ENCODE measurements at regions not wholly inside any gene's neighbourhood (a gene's known extent, or its start where the extent isn't known, plus 50 kb on each side); places are given as distances from the start of the nearest gene placed in this dataset.

DNA sequence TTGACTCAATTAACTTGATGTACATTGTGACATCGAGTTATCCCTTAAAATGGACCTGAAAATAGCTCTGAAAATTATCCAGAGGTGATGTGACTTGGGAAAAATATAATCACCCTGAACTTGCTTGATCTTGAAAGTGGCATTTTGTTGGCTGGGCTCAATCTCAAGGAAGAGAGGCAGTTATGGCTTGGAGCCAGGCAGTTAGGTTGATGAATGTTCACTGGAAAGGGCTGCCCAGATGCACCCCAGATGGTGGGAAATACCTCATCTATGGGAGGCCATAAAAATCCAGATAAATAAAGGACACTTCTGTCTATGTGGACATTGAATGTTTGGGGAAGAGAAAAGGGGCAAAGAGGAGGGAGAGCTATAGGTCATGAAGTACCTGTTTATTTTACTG lies 55.7 kb upstream of the OR5AN1 start:
- no peak for DNase-seq

DNA sequence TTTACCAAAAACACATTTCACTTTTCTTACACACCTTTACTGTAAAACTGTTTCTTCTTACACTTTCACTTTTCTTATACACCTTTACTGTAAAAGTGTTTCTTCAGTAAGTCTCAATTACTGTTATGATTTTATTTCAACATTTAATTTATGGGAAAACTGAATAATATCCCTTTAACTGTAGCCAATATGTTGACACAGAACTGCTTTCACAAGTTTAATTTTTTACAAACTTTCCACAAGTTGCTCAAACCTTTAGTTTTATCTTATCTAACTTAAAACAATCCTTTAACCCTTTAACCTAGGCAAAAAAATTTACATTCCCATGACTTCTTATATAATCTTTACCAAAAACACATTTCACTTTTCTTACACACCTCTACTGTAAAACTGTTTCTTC lies 63.3 kb upstream of the OR5AN1 start:
- no peak for DNase-seq

DNA sequence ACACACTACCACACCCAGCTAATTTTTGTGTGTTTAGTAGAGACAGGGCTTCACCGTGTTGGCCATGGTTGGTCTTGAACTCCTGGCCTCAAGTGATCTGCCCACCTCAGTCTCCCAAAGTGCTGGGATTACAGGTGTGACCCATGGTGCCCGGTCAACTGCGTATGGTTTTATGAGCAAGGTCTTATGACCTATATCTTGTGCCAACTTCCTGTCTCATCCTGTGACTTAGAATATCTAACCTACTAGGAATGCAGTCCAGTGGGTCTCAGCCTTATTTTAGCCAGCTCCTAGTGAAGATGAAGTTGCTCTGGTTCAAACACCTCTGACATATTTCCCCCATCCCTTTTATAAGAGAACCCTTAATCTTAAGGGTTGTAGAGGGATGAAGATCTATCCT lies 66.1 kb upstream of the OR5AN1 start:
- no peak for DNase-seq

DNA sequence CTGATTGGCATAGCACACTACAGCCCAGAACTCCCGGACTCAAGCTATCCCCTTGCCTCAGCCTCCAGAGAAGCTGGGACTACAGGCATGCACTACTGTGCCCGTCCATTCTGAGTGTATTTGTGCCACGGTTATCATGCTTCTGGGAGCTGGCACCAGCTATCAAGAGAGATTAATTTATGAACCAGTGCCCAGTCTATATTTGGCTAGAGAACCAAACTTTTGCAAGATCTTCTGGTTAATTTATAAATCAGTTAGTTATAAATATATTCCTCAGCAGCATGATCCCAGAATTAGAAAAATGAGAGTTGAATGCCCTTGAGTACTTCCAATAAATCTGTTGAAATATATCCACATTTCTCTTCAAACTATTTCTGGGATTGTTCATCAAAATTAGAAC lies 67.5 kb upstream of the OR5AN1 start:
- DNase-seq, result no peak

DNA sequence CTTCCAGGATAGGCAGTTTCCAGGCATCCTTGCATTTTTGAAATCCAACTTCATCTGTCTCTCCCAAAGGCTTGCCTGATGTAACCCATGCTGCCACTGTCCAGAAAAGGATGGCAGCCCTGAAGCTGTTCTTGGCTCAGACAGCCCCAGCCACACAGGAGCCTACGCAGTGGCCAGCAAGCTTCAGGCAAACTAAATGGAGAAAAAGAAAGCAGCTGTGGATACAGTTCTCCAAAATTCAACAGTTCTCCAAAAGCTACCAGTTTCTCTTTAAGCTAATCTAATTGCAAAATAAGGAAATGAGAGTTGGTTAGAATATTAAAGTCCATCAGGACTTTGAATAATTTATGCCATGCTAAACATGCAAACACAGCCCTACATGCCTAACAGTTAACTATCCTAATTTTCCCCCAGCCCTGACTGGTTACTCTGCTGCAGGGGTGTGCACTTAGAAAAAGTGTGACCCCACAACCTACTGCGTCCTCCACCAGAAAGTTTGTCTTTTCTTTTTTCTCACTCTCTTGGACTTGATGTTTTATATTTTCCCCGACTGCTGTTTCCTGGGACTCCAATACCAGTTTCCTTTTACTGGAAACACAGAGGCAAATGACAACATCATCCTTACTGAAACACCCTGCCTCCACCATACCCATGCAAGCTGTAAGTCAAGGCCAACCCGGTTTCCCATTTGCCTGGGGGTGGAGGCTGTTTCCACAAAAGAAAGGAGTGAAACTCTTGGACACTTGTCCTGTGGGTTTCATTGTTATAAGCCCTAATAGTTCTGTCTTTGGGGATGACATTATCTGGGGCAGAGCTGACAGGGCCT lies 69.1 kb upstream of the OR5AN1 start:
- DNase-seq, result no peak

DNA sequence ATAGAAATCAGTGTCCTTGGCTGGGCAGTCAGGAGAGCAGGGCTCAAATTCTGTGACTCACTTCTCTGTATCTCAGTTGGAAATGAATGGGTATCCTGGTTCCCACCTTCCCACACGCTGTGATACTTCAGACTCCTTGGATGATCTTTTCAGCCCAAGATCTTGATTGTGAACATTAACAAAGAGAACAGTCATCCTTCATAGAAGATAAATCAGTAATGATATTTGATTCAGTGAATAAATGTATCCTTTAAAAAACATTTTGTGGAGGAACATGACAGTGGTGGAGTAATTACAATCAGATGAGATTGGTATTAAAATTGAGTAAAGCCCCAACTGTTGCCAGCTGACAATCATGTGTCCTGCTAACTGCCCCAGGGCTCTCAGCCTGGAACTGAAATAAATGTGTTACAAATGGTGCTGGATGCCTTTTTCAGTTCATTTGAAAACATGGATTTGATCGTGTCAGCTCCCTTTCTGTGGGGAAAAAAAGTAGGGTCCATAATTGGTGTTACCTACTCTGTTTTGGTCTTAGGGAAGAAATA lies 72.9 kb upstream of the OR5AN1 start:
- DNase-seq, result no peak

DNA sequence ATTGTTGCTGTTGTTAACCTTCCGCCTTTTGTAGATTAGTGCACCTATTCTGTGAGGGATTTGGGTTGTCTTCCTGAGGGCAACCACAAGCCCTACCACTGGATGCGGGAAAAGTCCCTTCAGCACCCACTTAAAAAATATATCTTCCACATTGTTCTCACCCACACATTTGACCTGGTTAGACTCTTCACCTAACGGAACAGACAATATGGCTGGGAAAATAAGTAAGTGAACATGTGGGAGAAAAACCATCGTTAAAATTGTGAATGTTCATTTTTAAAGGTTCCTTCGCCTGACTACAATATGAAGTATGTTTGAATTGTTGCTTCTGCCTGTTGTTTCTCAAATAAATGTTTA lies 72.0 kb upstream of the MPEG1 start:
- no peak for DNase-seq

DNA sequence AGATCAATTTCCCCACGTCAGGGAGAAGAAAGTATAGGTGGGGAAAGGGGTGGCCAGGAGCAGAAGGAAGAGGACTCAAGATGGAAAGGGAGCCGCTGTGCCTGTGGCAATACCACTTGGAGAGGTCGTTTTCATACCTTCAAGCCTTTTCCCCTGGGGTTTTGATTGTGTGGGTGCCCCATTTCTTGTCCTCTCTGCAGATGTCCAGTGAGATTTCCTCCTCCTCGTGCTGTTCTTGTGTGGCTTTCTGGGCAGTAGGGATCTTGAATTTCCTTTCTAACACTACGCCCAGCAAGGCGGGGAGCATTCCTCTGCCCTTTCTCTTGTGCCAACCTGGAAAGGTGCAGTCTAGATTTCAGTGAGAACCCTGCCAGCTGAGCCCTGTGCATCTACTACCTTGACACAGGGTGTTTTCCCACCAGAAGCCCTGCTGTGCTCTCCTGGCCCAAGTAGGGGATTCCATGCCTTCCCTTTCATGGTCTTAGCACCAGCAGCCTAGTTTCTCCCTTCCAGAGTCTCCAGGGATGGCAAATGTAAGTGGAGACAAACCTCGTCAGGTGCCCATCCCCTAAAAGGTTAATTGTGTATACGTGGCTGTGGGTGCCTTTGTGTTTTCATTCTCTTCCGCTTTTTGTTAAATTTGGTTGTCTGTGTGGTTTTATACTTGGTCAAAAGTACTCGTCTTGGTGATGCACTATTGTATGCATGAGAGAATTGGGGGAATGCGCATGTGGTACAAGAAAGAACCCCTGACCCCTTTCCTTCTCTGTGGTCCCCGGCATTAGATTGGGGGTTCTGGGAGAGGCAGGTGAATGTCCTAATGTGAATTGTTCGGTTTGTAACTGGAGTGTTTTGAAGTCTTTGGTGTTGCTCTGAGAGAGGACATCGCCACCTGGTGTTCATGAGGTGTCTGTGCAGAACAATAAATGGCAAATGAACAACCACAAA lies 71.4 kb upstream of the MPEG1 start:
- peak; percentile 64 for DNase-seq

DNA sequence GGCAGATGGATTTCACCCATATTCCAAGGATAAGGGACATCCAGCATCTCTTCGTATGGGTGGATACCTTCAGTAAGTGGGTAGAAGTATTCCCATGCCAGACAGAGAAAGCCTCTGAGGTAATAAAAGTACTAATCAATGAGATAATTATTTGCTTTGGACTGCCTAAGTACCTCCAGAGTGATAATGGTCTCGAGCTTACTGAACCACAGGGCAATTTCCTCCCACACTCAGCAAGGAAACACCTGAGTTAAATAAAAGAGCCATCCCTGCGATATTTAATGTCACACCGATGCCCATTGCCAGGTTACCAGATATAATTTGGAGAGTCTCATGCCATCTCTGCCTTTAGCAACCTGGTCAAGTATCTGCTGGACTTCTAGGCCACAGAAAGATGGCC lies 70.6 kb upstream of the MPEG1 start:
- no peak for DNase-seq

DNA sequence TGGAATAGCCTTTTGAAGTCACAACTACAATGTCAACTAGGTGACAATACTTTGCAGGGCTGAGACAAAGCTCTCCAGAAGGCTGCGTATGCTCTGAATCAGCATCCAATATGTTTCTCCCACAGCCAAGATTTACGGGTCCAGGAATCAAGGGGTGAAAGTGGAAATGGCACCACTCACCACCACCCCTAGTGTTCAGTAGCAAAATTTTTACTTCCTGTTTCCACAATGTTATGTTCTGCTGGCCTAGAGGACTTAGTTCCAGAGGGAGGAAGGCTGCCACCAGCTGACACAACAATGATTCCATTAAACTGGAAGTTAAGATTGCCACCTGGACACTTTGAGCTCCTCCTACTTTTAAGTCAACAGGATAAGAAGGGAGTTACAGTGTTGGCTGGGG lies 68.5 kb upstream of the MPEG1 start:
- DNase-seq, result no peak

DNA sequence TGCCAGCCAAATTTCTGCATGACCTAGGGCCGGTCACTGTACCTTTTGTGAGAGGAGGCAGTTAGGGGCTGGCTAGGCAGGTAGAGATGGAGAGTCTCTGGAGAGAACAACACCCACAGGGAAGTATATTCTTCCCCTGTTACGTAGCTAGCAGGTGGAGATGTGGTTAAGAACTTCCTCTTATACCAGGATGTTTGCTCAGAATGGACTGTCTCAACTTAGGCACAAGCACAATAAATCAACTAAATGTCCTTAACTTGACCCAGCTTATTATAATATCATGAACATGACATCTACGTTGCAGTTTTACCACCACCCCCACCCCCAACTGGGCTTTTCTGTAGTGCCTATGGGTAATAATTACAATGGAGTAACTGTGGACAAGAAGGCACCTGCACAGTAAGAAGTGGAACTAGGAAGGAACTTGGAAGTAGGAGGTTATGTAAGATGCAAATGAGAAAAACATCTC lies 60.7 kb upstream of the MPEG1 start:
- no peak for DNase-seq

DNA sequence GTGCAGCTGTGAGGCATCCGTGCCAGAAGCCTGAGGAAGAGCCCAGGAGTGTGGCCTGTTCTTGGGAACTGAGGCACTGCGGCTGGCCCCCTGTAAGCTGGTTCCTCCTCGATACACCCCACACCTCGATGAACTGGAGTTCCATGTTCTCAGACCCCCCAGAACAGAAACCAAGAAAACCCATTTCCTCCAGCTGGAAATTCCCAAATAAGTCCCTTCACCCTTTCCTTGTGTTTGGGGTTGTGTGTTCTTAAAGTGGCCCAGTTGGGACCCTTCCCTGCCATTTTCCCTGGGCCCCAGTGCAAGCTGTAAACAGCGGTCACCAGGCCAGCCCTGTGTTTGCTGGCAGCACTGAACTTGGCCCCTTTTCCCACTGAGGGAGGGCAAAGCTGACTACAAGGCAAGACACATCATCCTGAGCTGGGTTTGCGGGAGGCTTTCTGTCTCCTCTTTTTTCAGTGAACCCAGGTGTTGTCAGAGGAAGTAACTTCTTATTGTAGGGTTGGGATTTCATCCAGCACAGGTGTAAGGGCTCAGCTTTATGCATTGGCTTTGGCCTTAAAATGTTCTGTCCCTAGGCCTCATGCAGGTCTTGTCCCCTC lies 60.1 kb upstream of the MPEG1 start:
- DNase-seq, result no peak

DNA sequence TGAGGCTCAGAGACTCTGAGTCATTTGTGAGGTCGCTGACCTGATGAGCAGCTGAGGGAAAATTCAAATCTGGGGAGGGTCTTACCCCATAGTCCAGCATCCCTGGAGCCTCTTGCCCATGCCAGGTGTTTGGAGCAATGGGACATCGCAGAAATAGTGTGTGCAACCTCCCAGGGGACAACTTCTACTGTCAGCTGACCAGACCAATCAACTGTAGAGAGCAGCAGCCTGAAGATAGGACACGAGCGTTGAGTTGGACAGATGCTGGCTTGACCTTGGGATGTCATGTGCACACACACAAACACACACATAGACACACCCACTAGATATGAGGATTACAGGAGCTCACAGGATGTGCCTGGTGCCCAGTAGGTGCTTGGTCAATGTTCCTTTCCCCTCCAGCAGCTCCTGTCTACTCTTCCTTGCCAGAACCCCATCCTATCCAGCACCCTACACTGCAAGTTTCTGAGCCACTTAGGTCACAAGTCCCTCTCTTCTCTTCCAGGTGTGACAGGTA lies 59.1 kb upstream of the MPEG1 start:
- no peak for DNase-seq

DNA sequence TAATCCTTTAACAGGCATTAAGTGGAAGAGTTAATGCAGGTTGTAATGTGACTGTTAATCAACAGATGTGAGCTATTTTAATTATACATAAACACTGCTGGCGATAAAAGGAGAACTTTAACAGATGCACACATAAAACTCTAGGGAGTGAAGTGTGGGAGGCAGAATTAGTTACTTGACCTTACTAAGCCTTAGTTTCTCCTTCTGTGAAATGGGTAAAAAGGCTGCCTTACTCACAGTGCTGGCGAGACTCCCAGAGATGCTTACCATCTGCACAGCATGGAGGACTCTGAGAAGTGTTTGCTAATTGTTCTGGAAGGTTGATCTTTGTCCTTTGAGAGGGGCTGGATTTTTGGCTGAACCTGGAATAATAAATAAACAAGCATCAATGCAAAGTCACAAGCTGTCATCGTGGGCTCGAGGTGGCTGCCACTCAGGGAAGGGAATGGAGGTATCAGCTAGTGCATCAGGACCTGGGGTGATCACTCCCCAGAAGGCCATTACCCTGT lies 58.6 kb upstream of the MPEG1 start:
- no peak for DNase-seq

DNA sequence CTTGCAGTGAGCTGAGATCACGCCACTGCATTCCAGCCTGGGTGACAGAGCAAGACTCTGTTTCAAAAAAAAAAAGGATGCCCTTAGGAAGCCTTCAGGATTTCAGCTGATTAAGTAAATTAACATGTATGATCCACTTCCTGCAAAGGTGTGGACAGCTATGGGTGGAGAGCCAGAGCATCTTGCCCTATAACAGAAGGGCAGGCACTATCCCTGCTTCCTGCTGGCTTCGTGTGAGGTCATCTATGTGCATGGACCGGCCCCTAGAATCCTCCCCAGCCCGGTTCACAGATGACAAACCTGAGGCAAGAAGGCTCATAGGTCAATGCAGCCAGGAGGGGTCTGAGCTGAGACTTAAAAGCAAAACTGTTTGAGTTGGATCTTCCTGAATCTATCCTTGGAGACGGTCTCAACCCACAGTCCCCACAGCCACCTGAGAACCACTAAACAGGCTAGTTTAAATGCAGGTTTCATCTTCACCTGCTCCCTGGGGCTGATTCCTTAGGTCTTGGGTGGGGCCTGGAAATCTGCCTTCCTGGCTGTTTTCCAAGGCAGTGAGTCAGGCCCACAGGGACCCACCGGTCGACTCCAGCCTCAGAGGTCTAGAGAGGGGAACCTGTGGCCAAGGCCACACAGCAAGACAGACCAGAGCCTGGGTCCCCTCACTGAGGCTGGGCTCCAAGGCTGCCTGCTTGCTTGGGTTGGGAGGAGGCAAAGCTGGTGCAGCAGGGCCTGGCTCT lies 55.2 kb upstream of the MPEG1 start:
- DNase-seq, result no peak

DNA sequence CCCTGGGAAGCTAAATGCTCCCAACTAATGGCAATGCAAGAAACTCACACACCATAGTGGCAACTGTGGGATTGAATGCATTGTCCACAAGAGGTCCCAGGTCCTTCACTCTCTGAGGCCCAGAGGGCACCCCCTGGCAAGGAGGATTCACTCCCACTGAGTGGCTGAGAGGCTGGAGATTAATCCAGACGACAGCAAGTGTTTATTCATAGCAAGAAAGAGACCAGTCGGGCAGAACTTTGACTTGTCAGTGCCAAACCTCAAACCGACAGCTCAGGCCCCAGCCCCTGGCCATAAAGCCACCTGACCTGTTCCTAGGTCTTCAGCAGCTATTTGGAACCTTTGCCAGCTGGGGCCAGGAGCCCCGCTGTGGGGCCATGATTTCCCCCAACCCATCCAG lies 54.5 kb upstream of the MPEG1 start:
- DNase-seq, result no peak

DNA sequence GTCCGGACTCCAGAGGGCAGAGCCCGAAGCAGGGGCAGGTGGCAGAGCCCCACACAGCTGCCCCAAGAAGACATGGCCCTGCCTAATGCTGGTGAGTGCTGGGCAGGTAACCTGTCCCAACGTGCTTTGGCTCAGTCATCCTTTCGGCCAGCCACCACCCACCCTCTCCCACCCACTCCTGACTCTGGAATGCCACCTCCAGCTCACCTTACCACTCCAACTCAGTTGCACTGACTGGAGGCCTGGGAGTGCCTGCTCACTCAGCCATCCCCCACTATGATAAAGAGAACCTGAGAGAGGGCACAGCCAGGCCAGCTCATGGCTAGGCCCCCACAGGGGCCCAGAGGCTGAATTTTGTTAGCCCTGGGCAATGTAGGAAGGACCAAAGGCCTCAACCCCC lies 53.8 kb upstream of the MPEG1 start:
- no peak for DNase-seq

DNA sequence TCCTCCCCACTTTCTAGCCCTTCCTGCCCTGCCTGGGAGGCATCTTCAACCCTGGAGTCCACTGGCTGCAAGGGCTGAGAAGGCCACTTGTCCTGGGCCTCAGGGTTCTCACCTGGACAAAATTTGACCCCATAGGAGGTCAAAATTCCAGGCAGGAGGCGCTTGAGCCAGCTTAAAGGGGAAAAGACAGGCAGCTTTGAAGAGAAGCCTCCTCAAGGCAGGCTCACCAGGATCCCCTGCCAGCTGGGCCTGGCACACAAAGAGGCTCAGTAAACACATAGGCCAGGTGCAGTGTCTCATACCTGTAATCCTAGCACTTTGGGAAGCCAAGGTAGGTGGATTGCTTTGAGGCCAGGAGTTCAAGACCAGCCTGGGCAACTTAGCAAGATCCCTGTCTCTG lies 53.0 kb upstream of the MPEG1 start:
- no peak for DNase-seq

DNA sequence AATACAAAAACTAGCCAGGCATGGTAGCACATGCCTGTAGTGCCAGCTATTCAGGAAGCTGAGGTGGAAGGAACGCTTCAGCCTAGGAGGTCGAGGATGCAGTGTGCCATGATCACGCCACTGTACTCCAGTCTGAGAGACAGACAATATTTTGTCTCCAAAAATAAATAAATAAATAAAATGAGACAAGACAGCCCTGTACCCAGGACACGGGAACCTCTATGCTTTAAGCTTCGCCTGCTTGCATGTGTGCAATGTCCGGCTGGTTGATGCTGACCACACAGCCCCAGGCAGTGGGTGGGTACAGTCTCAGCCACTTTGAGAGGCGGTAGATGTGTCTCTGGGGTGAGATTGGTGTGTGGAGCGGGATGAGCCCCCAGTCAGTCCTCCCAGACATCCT lies 52.0 kb upstream of the MPEG1 start:
- DNase-seq, result no peak

DNA sequence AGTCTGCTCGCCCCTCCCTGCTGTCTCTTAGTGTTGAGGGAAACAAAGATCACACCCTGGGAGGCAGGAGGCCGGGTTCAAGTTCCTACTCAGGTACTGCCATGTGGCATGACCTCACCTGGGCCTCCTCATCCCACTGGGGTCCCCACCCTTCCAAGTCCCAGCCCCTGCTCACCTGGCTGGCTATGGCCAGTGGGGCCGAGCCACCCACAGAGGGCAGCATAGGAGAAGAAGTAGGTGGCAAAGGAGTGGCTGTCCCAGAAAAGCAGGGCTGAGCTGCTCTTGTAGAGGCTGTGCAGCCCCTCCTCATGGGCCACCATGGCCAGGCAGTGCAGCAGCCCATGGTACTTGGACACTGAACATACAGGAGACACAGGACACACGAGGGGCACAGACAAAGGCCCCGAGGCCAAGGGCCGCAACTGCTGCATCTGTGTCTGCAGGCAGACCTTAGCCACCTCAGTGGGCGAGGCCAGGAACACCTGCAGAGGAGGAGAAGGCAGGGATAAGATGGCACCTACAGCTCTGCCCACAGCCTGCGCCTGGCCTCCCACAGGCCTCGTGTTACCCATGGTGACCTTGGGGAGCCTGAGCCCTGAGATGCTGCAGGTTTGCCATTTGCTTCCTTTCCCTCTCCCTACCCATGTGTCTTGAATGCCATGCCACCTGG lies 50.6 kb upstream of the MPEG1 start:
- no peak for DNase-seq

Data from activated CD8-positive, alpha-beta memory T cell treated with anti-CD3 and anti-CD28 coated beads for 24 hours (primary cell).